BLaER1 (cell line): ENCODE measurements at regions not wholly inside any gene's neighbourhood (a gene's known extent, or its start where the extent isn't known, plus 50 kb on each side); places are given as distances from the start of the nearest gene placed in this dataset.

Source experiments
- H3K27ac ChIP-seq: shearing (Covaris generic); formaldehyde crosslinking; 2 replicates; pipeline ENCODE4 v1.8.1; 2022
- H3K27me3 ChIP-seq: shearing (Covaris generic); formaldehyde crosslinking; 2 replicates; pipeline ENCODE4 v1.8.1; 2022
- H3K36me3 ChIP-seq: shearing (Covaris generic); formaldehyde crosslinking; 2 replicates; pipeline ENCODE4 v1.8.1; 2022
- H3K4me1 ChIP-seq: shearing (Covaris generic); formaldehyde crosslinking; 2 replicates; pipeline ENCODE4 v1.8.1; 2022
- H3K4me2 ChIP-seq: shearing (Covaris generic); formaldehyde crosslinking; 2 replicates; pipeline ENCODE4 v1.8.1; 2022
- H3K4me3 ChIP-seq: shearing (Covaris generic); formaldehyde crosslinking; 2 replicates; pipeline ENCODE4 v1.8.1; 2022
- H3K9ac ChIP-seq: shearing (Covaris generic); formaldehyde crosslinking; 2 replicates; pipeline ENCODE4 v1.8.1; 2022
- H3K9me3 ChIP-seq: shearing (Covaris generic); formaldehyde crosslinking; 2 replicates; pipeline ENCODE4 v1.8.1; 2022
- H4K20me1 ChIP-seq: shearing (Covaris generic); formaldehyde crosslinking; 2 replicates; pipeline ENCODE4 v1.8.1; 2022
- Cebpa-rat ChIP-seq: shearing (Covaris generic); IDR thresholded peaks from 2 replicates; pipeline ENCODE4 v1.8.1; 2022

GRCh38 chrX:95841863-95842262 is 842.8 kb upstream of the DIAPH2 start:
- Histone ChIP-seq H3K9ac (no peak overlapping the region), H3K4me3 (no peak overlapping the region), H3K36me3 (no peaks in the 10 kb centered on the region), H3K4me2 (no peak overlapping the region), H3K27me3 (peaks cover 88% of the 10 kb centered on the region), H3K27ac (no peak overlapping the region), H4K20me1 (0 out of 2 replicates have a peak, but pooled peaks cover 4% of the 10 kb centered on the region), H3K9me3 (no peaks in the 10 kb centered on the region), H3K4me1 (no peaks in the 10 kb centered on the region)
- TF ChIP-seq Cebpa-rat: no peak

GRCh38 chrX:95860127-95860526 is 824.5 kb upstream of the DIAPH2 start:
- Histone ChIP-seq H3K9ac (no peak overlapping the region), H3K4me1 (no peaks in the 10 kb centered on the region), H3K4me2 (no peak overlapping the region), H3K9me3 (peaks cover 11% of the 10 kb centered on the region), H3K4me3 (no peak overlapping the region), H3K27me3 (peaks cover 35% of the 10 kb centered on the region), H3K27ac (no peak overlapping the region), H4K20me1 (no peaks in the 10 kb centered on the region), H3K36me3 (no peaks in the 10 kb centered on the region)
- TF ChIP-seq Cebpa-rat: no peak

- no peak overlapping the region for H3K27ac ChIP-seq
- no peaks in the 10 kb centered on the region for H3K4me1 ChIP-seq
- no peaks in the 10 kb centered on the region for H3K36me3 ChIP-seq
- H3K9me3 ChIP-seq: no peaks in the 10 kb centered on the region
- peaks cover 29% of the 10 kb centered on the region; the same call in 1 of the 2 replicates for H3K27me3 ChIP-seq
- TF ChIP-seq Cebpa-rat: no peak
- no peaks in the 10 kb centered on the region for H4K20me1 ChIP-seq
- no peak overlapping the region for H3K4me2 ChIP-seq
- no peak overlapping the region for H3K4me3 ChIP-seq
- H3K9ac ChIP-seq: no peak overlapping the region
Observed at GRCh38 chrX:95875661-95876060, 809.0 kb upstream of the DIAPH2 start.

- H3K36me3 ChIP-seq: no peaks in the 10 kb centered on the region
- no peak overlapping the region for H3K4me3 ChIP-seq
- no peak overlapping the region for H3K4me2 ChIP-seq
- TF ChIP-seq Cebpa-rat: no peak
- no peak overlapping the region for H3K9ac ChIP-seq
- H3K4me1 ChIP-seq: no peaks in the 10 kb centered on the region
- no peaks in the 10 kb centered on the region for H4K20me1 ChIP-seq
- no peaks in the 10 kb centered on the region for H3K9me3 ChIP-seq
- peaks cover 34% of the 10 kb centered on the region for H3K27me3 ChIP-seq
- no peak overlapping the region for H3K27ac ChIP-seq
Observed at GRCh38 chrX:95878874-95879273, 805.8 kb upstream of the DIAPH2 start.

GRCh38 chrX:95884186-95884585 is 800.5 kb upstream of the DIAPH2 start:
- no peaks in the 10 kb centered on the region for H3K4me1 ChIP-seq
- H3K27ac ChIP-seq: no peak overlapping the region
- no peak overlapping the region for H3K4me3 ChIP-seq
- H3K9me3 ChIP-seq: no peaks in the 10 kb centered on the region
- no peak overlapping the region for H3K4me2 ChIP-seq
- H3K9ac ChIP-seq: no peak overlapping the region
- H4K20me1 ChIP-seq: no peaks in the 10 kb centered on the region
- no peaks in the 10 kb centered on the region for H3K36me3 ChIP-seq
- no peak for TF ChIP-seq Cebpa-rat
- peaks cover 50% of the 10 kb centered on the region for H3K27me3 ChIP-seq

- Histone ChIP-seq H3K4me3 (no peak overlapping the region), H3K27me3 (peaks cover 52% of the 10 kb centered on the region), H4K20me1 (no peaks in the 10 kb centered on the region), H3K36me3 (no peaks in the 10 kb centered on the region), H3K4me1 (no peaks in the 10 kb centered on the region), H3K27ac (no peak overlapping the region), H3K9ac (no peak overlapping the region), H3K4me2 (no peak overlapping the region), H3K9me3 (no peaks in the 10 kb centered on the region)
- no peak for TF ChIP-seq Cebpa-rat
Observed at GRCh38 chrX:95885074-95885473, 799.6 kb upstream of the DIAPH2 start.

- H3K4me1 ChIP-seq: no peaks in the 10 kb centered on the region
- H3K27ac ChIP-seq: no peak overlapping the region
- peaks cover 71% of the 10 kb centered on the region for H3K27me3 ChIP-seq
- no peak overlapping the region for H3K9ac ChIP-seq
- no peak overlapping the region for H3K4me2 ChIP-seq
- TF ChIP-seq Cebpa-rat: no peak
- H3K4me3 ChIP-seq: no peak overlapping the region
- no peaks in the 10 kb centered on the region for H4K20me1 ChIP-seq
- H3K9me3 ChIP-seq: no peaks in the 10 kb centered on the region
- H3K36me3 ChIP-seq: no peaks in the 10 kb centered on the region
Observed at GRCh38 chrX:95889279-95889678, 795.4 kb upstream of the DIAPH2 start.

- H4K20me1 ChIP-seq: no peaks in the 10 kb centered on the region
Observed at GRCh38 chrX:95893636-95894035, 791.0 kb upstream of the DIAPH2 start.

GRCh38 chrX:95903490-95903889 is 781.2 kb upstream of the DIAPH2 start:
- TF ChIP-seq Cebpa-rat: no peak
- 0 out of 2 replicates have a peak, but pooled peaks cover 6% of the 10 kb centered on the region for H3K4me1 ChIP-seq
- no peak overlapping the region for H3K4me3 ChIP-seq
- H3K27me3 ChIP-seq: peaks cover 82% of the 10 kb centered on the region
- no peak overlapping the region for H3K27ac ChIP-seq
- H4K20me1 ChIP-seq: no peaks in the 10 kb centered on the region
- no peaks in the 10 kb centered on the region for H3K9me3 ChIP-seq
- H3K9ac ChIP-seq: no peak overlapping the region
- H3K36me3 ChIP-seq: no peaks in the 10 kb centered on the region
- no peak overlapping the region for H3K4me2 ChIP-seq

More at GRCh38 chrX:95893636-95894035, 791.0 kb upstream of the DIAPH2 start:
- Histone ChIP-seq H3K4me3 (no peak overlapping the region), H3K36me3 (no peaks in the 10 kb centered on the region), H3K27me3 (peaks cover 72% of the 10 kb centered on the region), H3K9me3 (no peaks in the 10 kb centered on the region), H3K27ac (no peak overlapping the region), H3K4me1 (no peaks in the 10 kb centered on the region), H3K9ac (no peak overlapping the region), H3K4me2 (no peak overlapping the region)
- TF ChIP-seq Cebpa-rat: no peak

GRCh38 chrX:95903975-95904374 is 780.7 kb upstream of the DIAPH2 start:
- no peaks in the 10 kb centered on the region for H3K9me3 ChIP-seq
- no peaks in the 10 kb centered on the region for H4K20me1 ChIP-seq
- H3K4me1 ChIP-seq: 0 out of 2 replicates have a peak, but pooled peaks cover 6% of the 10 kb centered on the region
- TF ChIP-seq Cebpa-rat: no peak
- H3K9ac ChIP-seq: no peak overlapping the region
- peaks cover 82% of the 10 kb centered on the region for H3K27me3 ChIP-seq
- no peaks in the 10 kb centered on the region for H3K36me3 ChIP-seq
- H3K27ac ChIP-seq: no peak overlapping the region
- H3K4me2 ChIP-seq: no peak overlapping the region
- H3K4me3 ChIP-seq: no peak overlapping the region

- no peak overlapping the region for H3K4me3 ChIP-seq
- no peaks in the 10 kb centered on the region for H3K36me3 ChIP-seq
- H3K27ac ChIP-seq: no peak overlapping the region
- no peak overlapping the region for H3K9ac ChIP-seq
- H3K27me3 ChIP-seq: peaks cover 81% of the 10 kb centered on the region
- H4K20me1 ChIP-seq: no peaks in the 10 kb centered on the region
- 0 out of 2 replicates have a peak, but pooled peaks cover 6% of the 10 kb centered on the region for H3K4me1 ChIP-seq
- no peak for TF ChIP-seq Cebpa-rat
- no peak overlapping the region for H3K4me2 ChIP-seq
- no peaks in the 10 kb centered on the region for H3K9me3 ChIP-seq
Observed at GRCh38 chrX:95907081-95907480, 777.6 kb upstream of the DIAPH2 start.
